ENCODE measurements at regions not wholly inside any gene's neighbourhood (a gene's known extent, or its start where the extent isn't known, plus 50 kb on each side); places are given as distances from the start of the nearest gene placed in this dataset.

GRCh38 chr7:156065400-156065799, 253.1 kb upstream of the SHH start:
- TF ChIP-seq TARDBP (IDR thresholded peaks at IDR 0.05) (no peak), HDGF (IDR thresholded peaks at IDR 0.05; ENCODE audit: borderline replicate concordance) (no peak), FOXK2 (IDR thresholded peaks at IDR 0.05) (no peak), ARNT (IDR thresholded peaks at IDR 0.05) (no peak), NFRKB (IDR thresholded peaks at IDR 0.05) (no peak), PKNOX1 (IDR thresholded peaks at IDR 0.05) (no peak)
- DNase-seq (ENCODE audit: extremely low spot score), result no peak
- ChIA-PET CTCF (no interaction called here), POLR2A (no interaction called here)

- ChIA-PET POLR2A (no interaction called here), CTCF (no interaction called here)
- no peak for DNase-seq (ENCODE audit: extremely low spot score)
- TF ChIP-seq LEF1 (IDR thresholded peaks at IDR 0.05; ENCODE audit: borderline replicate concordance), result no peak
- TF ChIP-seq L3MBTL2 (conservative IDR thresholded peaks at IDR 0.05), result no peak
- TF ChIP-seq PKNOX1 (IDR thresholded peaks at IDR 0.05), result no peak
- no peak for TF ChIP-seq SUZ12 (IDR thresholded peaks at IDR 0.05)
Measured at GRCh38 chr7:156064971-156065386, 252.7 kb upstream of the SHH start.

- DNase-seq (ENCODE audit: extremely low spot score), result no peak
- CTCF ChIA-PET, result no interaction called here
- no peak for TF ChIP-seq L3MBTL2 (conservative IDR thresholded peaks at IDR 0.05)
- TF ChIP-seq ZNF384 (IDR thresholded peaks at IDR 0.05), result no peak
- no peak for TF ChIP-seq ELF4 (IDR thresholded peaks at IDR 0.05)
- TF ChIP-seq SP1 (IDR thresholded peaks at IDR 0.05), result no peak
- TF ChIP-seq ARNT (IDR thresholded peaks at IDR 0.05), result no peak
- no peak for TF ChIP-seq NFRKB (IDR thresholded peaks at IDR 0.05)
- TF ChIP-seq BHLHE40 (IDR thresholded peaks at IDR 0.05; ENCODE audit: borderline replicate concordance), result no peak
- no peak for TF ChIP-seq CTBP1 (IDR thresholded peaks at IDR 0.05; ENCODE audit: borderline replicate concordance)
- TF ChIP-seq TARDBP (IDR thresholded peaks at IDR 0.05), result no peak
- no peak for TF ChIP-seq LEF1 (IDR thresholded peaks at IDR 0.05; ENCODE audit: borderline replicate concordance)
- no peak for TF ChIP-seq FOXA1 (IDR thresholded peaks at IDR 0.05)
- TF ChIP-seq SUZ12 (IDR thresholded peaks at IDR 0.05), result no peak
- no peak for TF ChIP-seq FOXM1 (IDR thresholded peaks at IDR 0.05; ENCODE audit: borderline replicate concordance)
- TF ChIP-seq FOXK2 (IDR thresholded peaks at IDR 0.05), result no peak
- no peak for TF ChIP-seq PKNOX1 (IDR thresholded peaks at IDR 0.05)
- TF ChIP-seq HDGF (IDR thresholded peaks at IDR 0.05; ENCODE audit: borderline replicate concordance), result no peak
- POLR2A ChIA-PET, result no interaction called here
Measured at GRCh38 chr7:156063241-156063810, 251.1 kb upstream of the SHH start.

- no peak for DNase-seq (ENCODE audit: extremely low spot score)
- CTCF ChIA-PET, result no interaction called here
- no peak for TF ChIP-seq ARNT (IDR thresholded peaks at IDR 0.05)
- no peak for TF ChIP-seq NFRKB (IDR thresholded peaks at IDR 0.05)
- TF ChIP-seq ELF4 (IDR thresholded peaks at IDR 0.05), result no peak
- no peak for TF ChIP-seq HDGF (IDR thresholded peaks at IDR 0.05; ENCODE audit: borderline replicate concordance)
- TF ChIP-seq CTBP1 (IDR thresholded peaks at IDR 0.05; ENCODE audit: borderline replicate concordance), result no peak
- POLR2A ChIA-PET, result no interaction called here
Measured at GRCh38 chr7:156062286-156062685, 250.0 kb upstream of the SHH start.

GRCh38 chr7:156061689-156062255, 249.5 kb upstream of the SHH start:
- no peak for DNase-seq (ENCODE audit: extremely low spot score)
- CTCF ChIA-PET, result no interaction called here
- POLR2A ChIA-PET, result no interaction called here
- TF ChIP-seq BHLHE40 (IDR thresholded peaks at IDR 0.05; ENCODE audit: borderline replicate concordance) (no peak), LEF1 (IDR thresholded peaks at IDR 0.05; ENCODE audit: borderline replicate concordance) (no peak), HDGF (IDR thresholded peaks at IDR 0.05; ENCODE audit: borderline replicate concordance) (no peak), L3MBTL2 (conservative IDR thresholded peaks at IDR 0.05) (no peak), PKNOX1 (IDR thresholded peaks at IDR 0.05) (no peak), TARDBP (IDR thresholded peaks at IDR 0.05) (no peak), SP1 (IDR thresholded peaks at IDR 0.05) (no peak), CTBP1 (IDR thresholded peaks at IDR 0.05; ENCODE audit: borderline replicate concordance) (no peak), ELF4 (IDR thresholded peaks at IDR 0.05) (no peak), NFRKB (IDR thresholded peaks at IDR 0.05) (no peak), ZNF384 (IDR thresholded peaks at IDR 0.05) (no peak), FOXK2 (IDR thresholded peaks at IDR 0.05) (no peak), FOXM1 (IDR thresholded peaks at IDR 0.05; ENCODE audit: borderline replicate concordance) (no peak)

GRCh38 chr7:156060925-156061324, 248.7 kb upstream of the SHH start:
- DNase-seq (ENCODE audit: extremely low spot score), result no peak
- ChIA-PET CTCF (no interaction called here), POLR2A (no interaction called here)

More at GRCh38 chr7:156060925-156061324, 248.7 kb upstream of the SHH start:
- TF ChIP-seq SUZ12 (IDR thresholded peaks at IDR 0.05) (no peak), HDGF (IDR thresholded peaks at IDR 0.05; ENCODE audit: borderline replicate concordance) (no peak), FOXK2 (IDR thresholded peaks at IDR 0.05) (no peak), TARDBP (IDR thresholded peaks at IDR 0.05) (no peak), PKNOX1 (IDR thresholded peaks at IDR 0.05) (no peak), FOXM1 (IDR thresholded peaks at IDR 0.05; ENCODE audit: borderline replicate concordance) (no peak), BHLHE40 (IDR thresholded peaks at IDR 0.05; ENCODE audit: borderline replicate concordance) (no peak), FOXA1 (IDR thresholded peaks at IDR 0.05) (no peak), SP1 (IDR thresholded peaks at IDR 0.05) (no peak), NFRKB (IDR thresholded peaks at IDR 0.05) (no peak), LEF1 (IDR thresholded peaks at IDR 0.05; ENCODE audit: borderline replicate concordance) (no peak), ARNT (IDR thresholded peaks at IDR 0.05) (no peak), ELF4 (IDR thresholded peaks at IDR 0.05) (no peak)
